ENCODE measurements at regions not wholly inside any gene's neighbourhood (a gene's known extent, or its start where the extent isn't known, plus 50 kb on each side); places are given as distances from the start of the nearest gene placed in this dataset.

DNA sequence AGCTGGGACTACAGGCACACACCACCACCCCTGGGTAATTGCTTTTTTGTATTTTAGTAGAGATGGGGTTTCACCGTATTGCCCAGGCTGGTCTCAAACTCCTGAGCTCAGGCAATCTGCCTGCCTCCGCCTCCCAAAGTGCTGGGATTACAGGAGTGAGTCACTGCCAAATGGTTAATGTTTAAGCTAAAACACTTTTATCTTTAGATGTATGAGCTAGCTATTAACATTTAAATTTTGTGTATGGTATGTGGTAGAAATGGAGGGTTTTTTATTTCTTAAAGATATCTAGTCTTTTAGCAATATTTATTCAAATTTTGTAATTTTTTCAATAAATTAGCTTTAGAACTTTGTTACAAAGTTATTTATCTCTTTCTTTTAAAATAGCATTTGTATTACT lies 1659.8 kb upstream of the ADGRL3 start:
- H4K20me1 ChIP-seq (ENCODE audit: insufficient read depth, low read length): no peaks in the 10 kb centered on the region
- intact Hi-C loops (cut with micrococcal nuclease; ENCODE audit: unreplicated experiment): no loop called here
- no peaks in the 10 kb centered on the region for H3K4me1 ChIP-seq (ENCODE audit: insufficient read depth, low read length)
- ChIA-PET CTCF (ENCODE audit: low intra/inter-chr PET ratio, low total read pairs) (no interaction called here), POLR2A (no interaction called here)
- no peaks in the 10 kb centered on the region for H3K36me3 ChIP-seq (replicated peaks in 1 of 2; ENCODE audit: control insufficient read depth in 1 of 2, insufficient read depth in 2 of 2, low read length in 2 of 2)
- H3K4me2 ChIP-seq (ENCODE audit: low read depth, low read length): no peak overlapping the region
- no peaks in the 10 kb centered on the region; the same call in 1 of the 2 replicates for H3K9me3 ChIP-seq (ENCODE audit: low read length)
- 6% methylated on average over 2 of the region's 2 CpGs for WGBS (ENCODE audit: low lambda C conversion rate)
- H3K27ac ChIP-seq (ENCODE audit: extremely low read length, insufficient read depth, low read length): no peak overlapping the region
- no peak overlapping the region for H3K9ac ChIP-seq (ENCODE audit: insufficient read depth, low read depth, low read length)
- no peak for TF ChIP-seq ZNF292 (CRISPR knock-in tag; IDR thresholded peaks at IDR 0.05; ENCODE audit: borderline replicate concordance, low read depth)
- no peak for TF ChIP-seq ZNF230 (CRISPR knock-in tag; IDR thresholded peaks at IDR 0.05)
- TF ChIP-seq IKZF4 (CRISPR knock-in tag; IDR thresholded peaks at IDR 0.05; ENCODE audit: borderline replicate concordance, low read depth, not compliant biosample characterization): no peak
- TF ChIP-seq FOSL2 (CRISPR knock-in tag; IDR thresholded peaks at IDR 0.05): 0 out of 2 replicates have a peak, but pooled peaks have one; percentile 27
- FAIRE-seq (no peak), ATAC-seq (no peak), DNase-seq (ENCODE audit: low spot score) (peak; percentile 3)
- H3K27me3 ChIP-seq (ENCODE audit: control insufficient read depth in 1 of 2, insufficient read depth in 2 of 2, low read length in 2 of 2): no peaks in the 10 kb centered on the region
- H2AFZ ChIP-seq (ENCODE audit: low read length): no peak overlapping the region
- no peaks in the 10 kb centered on the region for H3K79me2 ChIP-seq (ENCODE audit: insufficient read depth, low read length)
- in situ Hi-C loops (cut with HindIII; ENCODE audit: extremely low pct_ligation_motif_present, low pct_unique_long_range_greater_than_20kb): no loop called here
- no peak overlapping the region for H3K4me3 ChIP-seq (replicated peaks in 1 of 3; ENCODE audit: insufficient read depth in 1 of 3, low read depth in 2 of 3, low read length in 3 of 3)
- no TSS peak for BruUV-seq (replicated peaks)

DNA sequence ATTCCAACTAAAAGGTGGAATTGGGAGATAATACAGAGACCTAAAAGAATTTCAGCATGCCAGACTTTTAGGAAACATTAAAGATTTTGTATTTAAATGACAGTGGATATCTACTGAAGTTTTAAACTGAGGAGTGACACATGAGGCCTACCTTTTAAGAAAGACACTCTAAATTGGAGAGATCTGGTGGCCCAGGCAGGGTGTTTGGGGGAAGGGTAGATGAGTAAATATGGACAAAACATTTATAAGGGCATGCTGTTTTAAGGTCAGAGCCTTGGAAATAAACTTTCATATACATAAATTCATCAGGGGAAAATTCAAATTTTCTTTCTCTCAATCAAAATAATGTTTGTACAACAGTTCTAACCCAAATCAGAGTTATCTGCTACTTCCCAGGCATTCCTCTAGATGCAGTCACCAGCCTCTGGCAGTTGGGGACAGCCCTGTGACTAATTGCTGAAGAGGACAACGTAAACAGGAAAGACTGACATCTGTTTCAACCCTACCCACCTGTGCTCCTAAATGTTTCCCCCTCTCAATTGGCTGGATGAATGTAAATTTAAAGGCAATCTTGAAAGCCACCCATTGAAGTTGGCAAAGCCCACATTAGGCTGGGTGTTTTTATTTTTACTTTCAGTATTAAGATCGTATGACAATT lies 1646.9 kb upstream of the ADGRL3 start:
- intact Hi-C loops (cut with micrococcal nuclease; ENCODE audit: unreplicated experiment) (no loop called here), in situ Hi-C loops (cut with HindIII; ENCODE audit: extremely low pct_ligation_motif_present, low pct_unique_long_range_greater_than_20kb) (no loop called here)
- Histone ChIP-seq H2AFZ (ENCODE audit: low read length) (no peak overlapping the region), H3K4me3 (replicated peaks in 1 of 3; ENCODE audit: insufficient read depth in 1 of 3, low read depth in 2 of 3, low read length in 3 of 3) (no peak overlapping the region), H4K20me1 (ENCODE audit: insufficient read depth, low read length) (no peaks in the 10 kb centered on the region), H3K4me1 (ENCODE audit: insufficient read depth, low read length) (no peaks in the 10 kb centered on the region), H3K36me3 (replicated peaks in 1 of 2; ENCODE audit: control insufficient read depth in 1 of 2, insufficient read depth in 2 of 2, low read length in 2 of 2) (no peaks in the 10 kb centered on the region), H3K9me3 (ENCODE audit: low read length) (no peaks in the 10 kb centered on the region), H3K27me3 (ENCODE audit: control insufficient read depth in 1 of 2, insufficient read depth in 2 of 2, low read length in 2 of 2) (no peaks in the 10 kb centered on the region), H3K79me2 (ENCODE audit: insufficient read depth, low read length) (no peaks in the 10 kb centered on the region), H3K9ac (ENCODE audit: insufficient read depth, low read depth, low read length) (no peak overlapping the region), H3K27ac (ENCODE audit: extremely low read length, insufficient read depth, low read length) (no peak overlapping the region), H3K4me2 (ENCODE audit: low read depth, low read length) (0 out of 2 replicates have a peak overlapping the region, but pooled peaks have one; percentile 7)
- no peak for FAIRE-seq
- CTCF ChIA-PET (ENCODE audit: low intra/inter-chr PET ratio, low total read pairs): no interaction called here
- no TSS peak for BruUV-seq (replicated peaks)
- POLR2A ChIA-PET: no interaction called here
- DNase-seq (ENCODE audit: low spot score): no peak
- ATAC-seq: peak; percentile 49; the same call in 2 of the 3 replicates
- WGBS (ENCODE audit: low lambda C conversion rate): 25% methylated on average over 2 of the region's 2 CpGs
- TF ChIP-seq SOX13 (IDR thresholded peaks at IDR 0.05) (no peak), SOX13 (CRISPR knock-in tag; conservative IDR thresholded peaks at IDR 0.05 in 1 of 2, IDR thresholded peaks at IDR 0.05 in 1 of 2) (no peak), ZFP36L1 (CRISPR knock-in tag; IDR thresholded peaks at IDR 0.05) (no peak), SMAD9 (CRISPR knock-in tag; IDR thresholded peaks at IDR 0.05) (no peak), ZNF264 (CRISPR knock-in tag; IDR thresholded peaks at IDR 0.05) (no peak), PAWR (CRISPR knock-in tag; IDR thresholded peaks at IDR 0.05; ENCODE audit: borderline replicate concordance) (no peak), MAFK (conservative IDR thresholded peaks at IDR 0.05 in 1 of 2, IDR thresholded peaks at IDR 0.05 in 1 of 2; ENCODE audit: low read length in 2 of 2) (no peak), ZNF772 (CRISPR knock-in tag; IDR thresholded peaks at IDR 0.05) (no peak), HHEX (CRISPR knock-in tag; IDR thresholded peaks at IDR 0.05) (no peak), ZEB1 (IDR thresholded peaks at IDR 0.05; ENCODE audit: insufficient replicate concordance, low read depth) (no peak), ZSCAN21 (CRISPR knock-in tag; IDR thresholded peaks at IDR 0.05; ENCODE audit: borderline replicate concordance) (no peak)
- TF ChIP-seq, protein P1, sequence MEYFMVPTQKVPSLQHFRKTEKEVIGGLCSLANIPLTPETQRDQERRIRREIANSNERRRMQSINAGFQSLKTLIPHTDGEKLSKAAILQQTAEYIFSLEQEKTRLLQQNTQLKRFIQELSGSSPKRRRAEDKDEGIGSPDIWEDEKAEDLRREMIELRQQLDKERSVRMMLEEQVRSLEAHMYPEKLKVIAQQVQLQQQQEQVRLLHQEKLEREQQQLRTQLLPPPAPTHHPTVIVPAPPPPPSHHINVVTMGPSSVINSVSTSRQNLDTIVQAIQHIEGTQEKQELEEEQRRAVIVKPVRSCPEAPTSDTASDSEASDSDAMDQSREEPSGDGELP (IDR thresholded peaks at IDR 0.05; ENCODE audit: borderline replicate concordance, low read depth): no peak
- TF ChIP-seq, protein P2, sequence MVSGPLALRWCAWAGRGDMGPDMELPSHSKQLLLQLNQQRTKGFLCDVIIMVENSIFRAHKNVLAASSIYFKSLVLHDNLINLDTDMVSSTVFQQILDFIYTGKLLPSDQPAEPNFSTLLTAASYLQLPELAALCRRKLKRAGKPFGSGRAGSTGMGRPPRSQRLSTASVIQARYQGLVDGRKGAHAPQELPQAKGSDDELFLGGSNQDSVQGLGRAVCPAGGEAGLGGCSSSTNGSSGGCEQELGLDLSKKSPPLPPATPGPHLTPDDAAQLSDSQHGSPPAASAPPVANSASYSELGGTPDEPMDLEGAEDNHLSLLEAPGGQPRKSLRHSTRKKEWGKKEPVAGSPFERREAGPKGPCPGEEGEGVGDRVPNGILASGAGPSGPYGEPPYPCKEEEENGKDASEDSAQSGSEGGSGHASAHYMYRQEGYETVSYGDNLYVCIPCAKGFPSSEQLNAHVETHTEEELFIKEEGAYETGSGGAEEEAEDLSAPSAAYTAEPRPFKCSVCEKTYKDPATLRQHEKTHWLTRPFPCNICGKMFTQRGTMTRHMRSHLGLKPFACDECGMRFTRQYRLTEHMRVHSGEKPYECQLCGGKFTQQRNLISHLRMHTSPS (CRISPR knock-in tag; IDR thresholded peaks at IDR 0.05; ENCODE audit: low read depth): no peak
